WTC11 (cell line): ENCODE measurements at regions not wholly inside any gene's neighbourhood (a gene's known extent, or its start where the extent isn't known, plus 50 kb on each side); places are given as distances from the start of the nearest gene placed in this dataset.

Source experiments
- ATAC-seq: fragments of 200-7000 bp; cut with Tn5 transposase; 2 replicates; pipeline ENCODE4 v1.10.0; 2021; ENCODE audit warnings: mild to moderate bottlenecking, moderate library complexity
- CTCF ChIA-PET: fragments of 300-600 bp; sonication (Branson Sonifier 250); formaldehyde crosslinking; loops from one replicate; lab custom pipeline; 2021; ENCODE audit warnings: antibody characterized with exemption; lab: Charles Lee
- POLR2A ChIA-PET: fragments of 350-600 bp; sonication (Branson Sonifier 250); formaldehyde crosslinking; loops from one replicate; lab custom pipeline; 2021; ENCODE audit warnings: antibody characterized with exemption; lab: Charles Lee
- DNase-seq: peaks from one replicate; pipeline ENCODE4 v3.0.0; 2021; ENCODE audit warnings: low spot score
- H3K27ac Mint-ChIP-seq: 2 replicates; pipeline ENCODE4 v1.8.0; 2021; ENCODE audit warnings: mixed read lengths
- H3K27me3 Mint-ChIP-seq: 2 replicates; pipeline ENCODE4 v1.8.0; 2021; ENCODE audit warnings: low read depth, mild to moderate bottlenecking, moderate library complexity, mixed read lengths
- H3K36me3 Mint-ChIP-seq: 2 replicates; pipeline ENCODE4 v1.8.0; 2021; ENCODE audit warnings: mixed read lengths
- H3K4me1 Mint-ChIP-seq: 2 replicates; pipeline ENCODE4 v1.8.0; 2022; ENCODE audit warnings: mixed read lengths
- H3K4me3 Mint-ChIP-seq: 2 replicates; pipeline ENCODE4 v1.8.0; 2021; ENCODE audit warnings: mild to moderate bottlenecking, moderate library complexity, mixed read lengths
- H3K9me3 Mint-ChIP-seq: 2 replicates; pipeline ENCODE4 v1.8.0; 2021; ENCODE audit warnings: mixed read lengths
- AR ChIP-seq: fragments of 250-450 bp; sonication (Bioruptor Pico); IDR thresholded peaks from 2 replicates; pipeline ENCODE4 v1.9.0; 2021; ENCODE audit warnings: mild to moderate bottlenecking
- ATF1 ChIP-seq: sonication (generic); formaldehyde crosslinking; IDR thresholded peaks from 2 replicates; pipeline ENCODE4 v1.8.1; 2023; ENCODE audit warnings: mild to moderate bottlenecking, moderate library complexity, missing genetic modification reagents
- CREM ChIP-seq: sonication (generic); formaldehyde crosslinking; IDR thresholded peaks from 2 replicates; pipeline ENCODE4 v1.8.1; 2022; ENCODE audit warnings: mild to moderate bottlenecking, missing genetic modification reagents, moderate library complexity
- E2F4 ChIP-seq: sonication (generic); formaldehyde crosslinking; IDR thresholded peaks from 2 replicates; pipeline ENCODE4 v1.8.1; 2022; ENCODE audit warnings: low read depth, mild to moderate bottlenecking, moderate library complexity, missing genetic modification reagents, borderline replicate concordance
- ELF4 ChIP-seq: sonication (generic); formaldehyde crosslinking; IDR thresholded peaks from 2 replicates; pipeline ENCODE4 v1.8.1; 2022; ENCODE audit warnings: low read depth, mild to moderate bottlenecking, moderate library complexity, missing genetic modification reagents
- FOXP1 ChIP-seq: sonication (generic); formaldehyde crosslinking; IDR thresholded peaks from 2 replicates; pipeline ENCODE4 v1.8.0; 2022; ENCODE audit warnings: missing genetic modification reagents, mild to moderate bottlenecking, moderate library complexity, borderline replicate concordance
- KAT7 ChIP-seq: sonication (generic); formaldehyde crosslinking; IDR thresholded peaks from 2 replicates; pipeline ENCODE4 v1.8.1; 2023; ENCODE audit warnings: missing genetic modification reagents, mild to moderate bottlenecking, borderline replicate concordance
- MYBL2 ChIP-seq: sonication (generic); formaldehyde crosslinking; IDR thresholded peaks from 2 replicates; pipeline ENCODE4 v1.8.1; 2023; ENCODE audit warnings: mild to moderate bottlenecking, moderate library complexity, missing genetic modification reagents
- NFE2L1 ChIP-seq: sonication (generic); formaldehyde crosslinking; IDR thresholded peaks from 2 replicates; pipeline ENCODE4 v1.8.1; 2023; ENCODE audit warnings: missing genetic modification reagents
- NR2C2 ChIP-seq: sonication (generic); formaldehyde crosslinking; IDR thresholded peaks from 2 replicates; pipeline ENCODE4 v1.8.0; 2022; ENCODE audit warnings: mild to moderate bottlenecking, missing genetic modification reagents
- PRDM15 ChIP-seq: sonication (generic); formaldehyde crosslinking; IDR thresholded peaks from 2 replicates; pipeline ENCODE4 v1.8.0; 2022; ENCODE audit warnings: missing genetic modification reagents
- RELA ChIP-seq: sonication (generic); formaldehyde crosslinking; IDR thresholded peaks from 2 replicates; pipeline ENCODE4 v1.8.1; 2022; ENCODE audit warnings: missing genetic modification reagents, mild to moderate bottlenecking, borderline replicate concordance
- SOX15 ChIP-seq: fragments of 250-450 bp; sonication (Bioruptor Pico); IDR thresholded peaks from 2 replicates; pipeline ENCODE4 v1.9.0; 2021; ENCODE audit warnings: mild to moderate bottlenecking
- USF2 ChIP-seq: sonication (generic); formaldehyde crosslinking; IDR thresholded peaks from 2 replicates; pipeline ENCODE4 v1.8.1; 2023; ENCODE audit warnings: mild to moderate bottlenecking, missing genetic modification reagents, moderate library complexity
- ZBTB21 ChIP-seq: sonication (generic); formaldehyde crosslinking; IDR thresholded peaks from 2 replicates; pipeline ENCODE4 v1.8.1; 2023; ENCODE audit warnings: mild to moderate bottlenecking, missing genetic modification reagents, borderline replicate concordance
- ZNF219 ChIP-seq: sonication (generic); formaldehyde crosslinking; IDR thresholded peaks from 2 replicates; pipeline ENCODE4 v1.8.0; 2023; ENCODE audit warnings: missing genetic modification reagents, mild to moderate bottlenecking, borderline replicate concordance
- TF ChIP-seq, protein P1 (sequence below): sonication (generic); formaldehyde crosslinking; IDR thresholded peaks from 2 replicates; pipeline ENCODE4 v1.8.1; 2022; ENCODE audit warnings: mild to moderate bottlenecking, moderate library complexity, missing genetic modification reagents
- TF ChIP-seq, protein P2 (sequence below): sonication (generic); formaldehyde crosslinking; IDR thresholded peaks from 2 replicates; pipeline ENCODE4 v1.8.1; 2023; ENCODE audit warnings: mild to moderate bottlenecking, missing genetic modification reagents, moderate library complexity

GRCh38 chr5:116371935-116372334, 202.7 kb downstream of the SEMA6A start:
- Mint-ChIP-seq H3K27ac (no peak overlapping the region), H3K4me1 (peaks cover 33% of the 10 kb centered on the region), H3K4me3 (no peak overlapping the region), H3K9me3 (peaks cover 8% of the 10 kb centered on the region), H3K36me3 (peaks cover 3% of the 10 kb centered on the region), H3K27me3 (no peaks in the 10 kb centered on the region)
- ChIA-PET CTCF (no interaction called here), POLR2A (no interaction called here)
- ATAC-seq: no peak
- no peak for DNase-seq
- TF ChIP-seq NR2C2 (CRISPR knock-in tag) (no peak), E2F4 (no peak), ELF4 (CRISPR knock-in tag) (no peak), NFE2L1 (CRISPR knock-in tag) (no peak), CREM (CRISPR knock-in tag) (no peak), SOX15 (CRISPR knock-in tag) (no peak), FOXP1 (CRISPR knock-in tag) (no peak), AR (CRISPR knock-in tag) (no peak), PRDM15 (no peak), ZNF219 (CRISPR knock-in tag) (no peak), USF2 (no peak), ZBTB21 (CRISPR knock-in tag) (no peak), MYBL2 (CRISPR knock-in tag) (no peak), RELA (no peak), KAT7 (no peak), ATF1 (CRISPR knock-in tag) (no peak)
- TF ChIP-seq, protein P1, sequence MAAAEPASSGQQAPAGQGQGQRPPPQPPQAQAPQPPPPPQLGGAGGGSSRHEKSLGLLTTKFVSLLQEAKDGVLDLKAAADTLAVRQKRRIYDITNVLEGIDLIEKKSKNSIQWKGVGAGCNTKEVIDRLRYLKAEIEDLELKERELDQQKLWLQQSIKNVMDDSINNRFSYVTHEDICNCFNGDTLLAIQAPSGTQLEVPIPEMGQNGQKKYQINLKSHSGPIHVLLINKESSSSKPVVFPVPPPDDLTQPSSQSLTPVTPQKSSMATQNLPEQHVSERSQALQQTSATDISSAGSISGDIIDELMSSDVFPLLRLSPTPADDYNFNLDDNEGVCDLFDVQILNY (CRISPR knock-in tag): no peak
- TF ChIP-seq, protein P2, sequence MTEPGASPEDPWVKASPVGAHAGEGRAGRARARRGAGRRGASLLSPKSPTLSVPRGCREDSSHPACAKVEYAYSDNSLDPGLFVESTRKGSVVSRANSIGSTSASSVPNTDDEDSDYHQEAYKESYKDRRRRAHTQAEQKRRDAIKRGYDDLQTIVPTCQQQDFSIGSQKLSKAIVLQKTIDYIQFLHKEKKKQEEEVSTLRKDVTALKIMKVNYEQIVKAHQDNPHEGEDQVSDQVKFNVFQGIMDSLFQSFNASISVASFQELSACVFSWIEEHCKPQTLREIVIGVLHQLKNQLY (CRISPR knock-in tag): no peak
